ENCODE measurements at regions not wholly inside any gene's neighbourhood (a gene's known extent, or its start where the extent isn't known, plus 50 kb on each side); places are given as distances from the start of the nearest gene placed in this dataset.

DNA sequence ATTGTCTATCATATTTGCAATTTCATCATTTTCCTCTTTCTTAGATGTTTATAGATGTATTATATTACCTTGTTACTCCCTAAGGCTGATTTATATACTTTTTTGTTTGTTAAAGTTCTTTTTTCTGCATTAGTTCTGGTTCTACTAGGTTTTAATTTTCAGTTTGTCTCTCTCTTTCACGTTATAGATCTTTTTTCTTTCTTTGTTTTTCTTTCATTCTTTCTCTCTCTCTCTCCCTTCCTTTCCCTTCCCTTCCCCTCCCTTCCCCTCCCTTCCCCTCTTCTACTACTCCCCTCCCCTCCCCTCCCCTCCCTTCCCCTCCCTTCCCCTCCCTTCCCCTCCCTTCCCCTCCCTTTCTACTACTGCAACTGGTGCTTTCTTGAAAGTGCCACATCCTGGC lies 345.3 kb downstream of the CENPW start:
- TF ChIP-seq, protein P1, sequence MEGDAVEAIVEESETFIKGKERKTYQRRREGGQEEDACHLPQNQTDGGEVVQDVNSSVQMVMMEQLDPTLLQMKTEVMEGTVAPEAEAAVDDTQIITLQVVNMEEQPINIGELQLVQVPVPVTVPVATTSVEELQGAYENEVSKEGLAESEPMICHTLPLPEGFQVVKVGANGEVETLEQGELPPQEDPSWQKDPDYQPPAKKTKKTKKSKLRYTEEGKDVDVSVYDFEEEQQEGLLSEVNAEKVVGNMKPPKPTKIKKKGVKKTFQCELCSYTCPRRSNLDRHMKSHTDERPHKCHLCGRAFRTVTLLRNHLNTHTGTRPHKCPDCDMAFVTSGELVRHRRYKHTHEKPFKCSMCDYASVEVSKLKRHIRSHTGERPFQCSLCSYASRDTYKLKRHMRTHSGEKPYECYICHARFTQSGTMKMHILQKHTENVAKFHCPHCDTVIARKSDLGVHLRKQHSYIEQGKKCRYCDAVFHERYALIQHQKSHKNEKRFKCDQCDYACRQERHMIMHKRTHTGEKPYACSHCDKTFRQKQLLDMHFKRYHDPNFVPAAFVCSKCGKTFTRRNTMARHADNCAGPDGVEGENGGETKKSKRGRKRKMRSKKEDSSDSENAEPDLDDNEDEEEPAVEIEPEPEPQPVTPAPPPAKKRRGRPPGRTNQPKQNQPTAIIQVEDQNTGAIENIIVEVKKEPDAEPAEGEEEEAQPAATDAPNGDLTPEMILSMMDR (IDR thresholded peaks at IDR 0.05; ENCODE audit: insufficient read depth, low read depth, low read length), result no peak
- TF ChIP-seq EZH2 (IDR thresholded peaks at IDR 0.05; ENCODE audit: insufficient read depth, low read length), result no peak
